HG02885 (cell line): ENCODE measurements at regions not wholly inside any gene's neighbourhood (a gene's known extent, or its start where the extent isn't known, plus 50 kb on each side); places are given as distances from the start of the nearest gene placed in this dataset.
"Not testable (repeated sequence)": the region's sequence is repeated elsewhere in the genome, so short reads cannot be mapped to it uniquely, and the experiment has no call there.

Experiments used
- ATAC-seq: cut with Tn5 transposase; IDR thresholded peaks from one replicate; pipeline ENCODE4 v1.9.1; 2021; ENCODE audit warnings: mild to moderate bottlenecking; ENCODE audit not compliant: unreplicated experiment, poor library complexity

- ATAC-seq = no peak
Measured at GRCh38 chr9:27800692-27801370, 227.6 kb upstream of the C9orf72 start.

GRCh38 chr9:27801545-27801944, 228.3 kb upstream of the C9orf72 start:
- no peak for ATAC-seq

GRCh38 chr9:27802418-27802817, 229.1 kb upstream of the C9orf72 start:
- ATAC-seq = no peak

GRCh38 chr9:27808864-27809263, 235.6 kb upstream of the C9orf72 start:
- no peak for ATAC-seq

GRCh38 chr9:27817747-27818146, 244.5 kb upstream of the C9orf72 start:
- ATAC-seq = no peak

GRCh38 chr9:27818348-27818747, 245.1 kb upstream of the C9orf72 start:
- no peak for ATAC-seq

- ATAC-seq = no peak
Measured at GRCh38 chr9:27828908-27829307, 255.6 kb upstream of the C9orf72 start.

- no peak for ATAC-seq
Measured at GRCh38 chr9:27829621-27830020, 256.3 kb upstream of the C9orf72 start.

- not testable (repeated sequence) for ATAC-seq
Measured at GRCh38 chr9:27832108-27832507, 258.8 kb upstream of the C9orf72 start.

- ATAC-seq = no peak
Measured at GRCh38 chr9:27835286-27835685, 262.0 kb upstream of the C9orf72 start.

- ATAC-seq = no peak
Measured at GRCh38 chr9:27835746-27836145, 262.5 kb upstream of the C9orf72 start.

GRCh38 chr9:27836661-27837401, 263.6 kb upstream of the C9orf72 start:
- ATAC-seq = no peak

- no peak for ATAC-seq
Measured at GRCh38 chr9:27838876-27839275, 265.6 kb upstream of the C9orf72 start.

- ATAC-seq = not testable (repeated sequence)
Measured at GRCh38 chr9:27839767-27840166, 266.5 kb upstream of the C9orf72 start.

GRCh38 chr9:27844797-27845196, 271.5 kb upstream of the C9orf72 start:
- ATAC-seq = no peak

GRCh38 chr9:27847380-27847779, 274.1 kb upstream of the C9orf72 start:
- no peak for ATAC-seq

- no peak for ATAC-seq
Measured at GRCh38 chr9:27847818-27848217, 274.5 kb upstream of the C9orf72 start.

GRCh38 chr9:27848315-27848714, 275.0 kb upstream of the C9orf72 start:
- no peak for ATAC-seq

GRCh38 chr9:27851858-27852257, 278.6 kb upstream of the C9orf72 start:
- ATAC-seq = no peak

GRCh38 chr9:27853529-27853928, 280.2 kb upstream of the C9orf72 start:
- ATAC-seq = no peak

GRCh38 chr9:27856054-27856453, 282.8 kb upstream of the C9orf72 start:
- ATAC-seq = no peak

GRCh38 chr9:27856748-27857147, 283.5 kb upstream of the C9orf72 start:
- ATAC-seq = no peak
